NCI-H1436 treated with DMSO at 0.1 percent for 48 hours (cell line): ENCODE measurements at regions not wholly inside any gene's neighbourhood (a gene's known extent, or its start where the extent isn't known, plus 50 kb on each side); places are given as distances from the start of the nearest gene placed in this dataset.

Experiments used
- DNase-seq: peaks from one replicate; lab custom pipeline; 2025; lab: John Stamatoyannopoulos, UW

GRCh38 chr10:128528781-128529180 lies 402.6 kb upstream of the MKI67 start:
- no peak for DNase-seq

GRCh38 chr10:128529225-128529624 lies 403.0 kb upstream of the MKI67 start:
- no peak for DNase-seq

- no peak for DNase-seq
These were observed 404.1 kb upstream of the MKI67 start for GRCh38 chr10:128530301-128530700.

- no peak for DNase-seq
These were observed 404.7 kb upstream of the MKI67 start for GRCh38 chr10:128530946-128531345.

- DNase-seq = no peak
These were observed 408.5 kb upstream of the MKI67 start for GRCh38 chr10:128534686-128535085.

- no peak for DNase-seq
These were observed 410.0 kb upstream of the MKI67 start for GRCh38 chr10:128536259-128536658.

GRCh38 chr10:128537834-128538330 lies 411.7 kb upstream of the MKI67 start:
- no peak for DNase-seq

GRCh38 chr10:128538671-128539070 lies 412.4 kb upstream of the MKI67 start:
- DNase-seq = no peak

GRCh38 chr10:128539510-128540127 lies 413.4 kb upstream of the MKI67 start:
- no peak for DNase-seq

- no peak for DNase-seq
These were observed 414.0 kb upstream of the MKI67 start for GRCh38 chr10:128540128-128540762.

- DNase-seq = no peak
These were observed 414.8 kb upstream of the MKI67 start for GRCh38 chr10:128540781-128541761.

- DNase-seq = no peak
These were observed 415.8 kb upstream of the MKI67 start for GRCh38 chr10:128541926-128542475.

- no peak for DNase-seq
These were observed 416.4 kb upstream of the MKI67 start for GRCh38 chr10:128542659-128543058.

- DNase-seq = no peak
These were observed 416.9 kb upstream of the MKI67 start for GRCh38 chr10:128543151-128543550.

GRCh38 chr10:128545216-128545615 lies 419.0 kb upstream of the MKI67 start:
- no peak for DNase-seq

- no peak for DNase-seq
These were observed 420.5 kb upstream of the MKI67 start for GRCh38 chr10:128546651-128547165.

GRCh38 chr10:128549101-128549608 lies 422.9 kb upstream of the MKI67 start:
- no peak for DNase-seq

- no peak for DNase-seq
These were observed 423.8 kb upstream of the MKI67 start for GRCh38 chr10:128550045-128550444.

GRCh38 chr10:128551475-128551874 lies 425.3 kb upstream of the MKI67 start:
- DNase-seq = no peak

- no peak for DNase-seq
These were observed 427.5 kb upstream of the MKI67 start for GRCh38 chr10:128553755-128554154.

GRCh38 chr10:128556182-128557110 lies 430.2 kb upstream of the MKI67 start:
- no peak for DNase-seq
